ENCODE measurements at regions not wholly inside any gene's neighbourhood (a gene's known extent, or its start where the extent isn't known, plus 50 kb on each side); places are given as distances from the start of the nearest gene placed in this dataset.
"Not testable (repeated sequence)": the region's sequence is repeated elsewhere in the genome, so short reads cannot be mapped to it uniquely, and the experiment has no call there.

- Histone ChIP-seq H2AFZ (ENCODE audit: low read length) (no peak overlapping the region), H3K27me3 (ENCODE audit: low read length) (peaks cover 75% of the 10 kb centered on the region), H4K20me1 (ENCODE audit: low read length) (no peaks in the 10 kb centered on the region), H3K4me1 (ENCODE audit: insufficient read depth, low read length) (no peaks in the 10 kb centered on the region), H3K4me3 (ENCODE audit: low read length) (no peak overlapping the region), H3K9me3 (ENCODE audit: low read length) (no peaks in the 10 kb centered on the region), H3K27ac (ENCODE audit: low read length) (no peak overlapping the region), H3K36me3 (ENCODE audit: low read depth, low read length) (no peaks in the 10 kb centered on the region), H3K4me2 (ENCODE audit: low read length) (no peak overlapping the region), H3F3A (ENCODE audit: low read length, unreplicated experiment) (no peaks in the 10 kb centered on the region), H3K9ac (ENCODE audit: low read length) (no peak overlapping the region), H3K79me2 (ENCODE audit: low read length) (no peaks in the 10 kb centered on the region), H3K9me2 (replicated peaks; ENCODE audit: low read length) (no peaks in the 10 kb centered on the region)
- ATAC-seq (no peak), DNase-seq (no peak)
- ChIA-PET CTCF (no interaction called here), POLR2A (ENCODE audit: unreplicated experiment) (no interaction called here)
- no TSS peak for BruUV-seq (replicated peaks)
- TF ChIP-seq EZH2phosphoT487 (IDR thresholded peaks at IDR 0.05; ENCODE audit: borderline replicate concordance, low read length) = no peak
- TF ChIP-seq EZH2 (IDR thresholded peaks at IDR 0.05; ENCODE audit: low read length, unreplicated experiment) = no peak
- TF ChIP-seq CTCF (conservative IDR thresholded peaks at IDR 0.05; ENCODE audit: low read depth, low read length) = no peak
- intact Hi-C loops (cut with micrococcal nuclease) = no loop called here
These were observed 263.4 kb downstream of the NPHP4 start for GRCh38 chr1:5728663-5729355.

GRCh38 chr1:5727871-5728643 is 264.2 kb downstream of the NPHP4 start:
- peaks cover 75% of the 10 kb centered on the region for H3K27me3 ChIP-seq (ENCODE audit: low read length)
- H3K9me3 ChIP-seq (ENCODE audit: low read length) = no peaks in the 10 kb centered on the region
- no peaks in the 10 kb centered on the region for H3F3A ChIP-seq (ENCODE audit: low read length, unreplicated experiment)
- H3K36me3 ChIP-seq (ENCODE audit: low read depth, low read length) = no peaks in the 10 kb centered on the region
- no peak for TF ChIP-seq EZH2phosphoT487 (IDR thresholded peaks at IDR 0.05; ENCODE audit: borderline replicate concordance, low read length)
- TF ChIP-seq CTCF (conservative IDR thresholded peaks at IDR 0.05; ENCODE audit: low read depth, low read length) = no peak
- TF ChIP-seq EZH2 (IDR thresholded peaks at IDR 0.05; ENCODE audit: low read length, unreplicated experiment) = no peak
- no peak overlapping the region for H2AFZ ChIP-seq (ENCODE audit: low read length)
- no peak overlapping the region for H3K9ac ChIP-seq (ENCODE audit: low read length)
- no peak overlapping the region for H3K4me3 ChIP-seq (ENCODE audit: low read length)
- H3K4me1 ChIP-seq (ENCODE audit: insufficient read depth, low read length) = no peaks in the 10 kb centered on the region
- H3K9me2 ChIP-seq (replicated peaks; ENCODE audit: low read length) = no peaks in the 10 kb centered on the region
- POLR2A ChIA-PET (ENCODE audit: unreplicated experiment) = no interaction called here
- H3K4me2 ChIP-seq (ENCODE audit: low read length) = no peak overlapping the region
- intact Hi-C loops (cut with micrococcal nuclease) = no loop called here
- DNase-seq (no peak), ATAC-seq (no peak)
- H3K27ac ChIP-seq (ENCODE audit: low read length) = no peak overlapping the region
- BruUV-seq (replicated peaks) = no TSS peak
- CTCF ChIA-PET = no interaction called here
- H3K79me2 ChIP-seq (ENCODE audit: low read length) = no peaks in the 10 kb centered on the region
- H4K20me1 ChIP-seq (ENCODE audit: low read length) = no peaks in the 10 kb centered on the region

GRCh38 chr1:5727191-5727590 is 265.0 kb downstream of the NPHP4 start:
- intact Hi-C loops (cut with micrococcal nuclease) = no loop called here
- H3K79me2 ChIP-seq (ENCODE audit: low read length) = no peaks in the 10 kb centered on the region
- no peaks in the 10 kb centered on the region for H3K36me3 ChIP-seq (ENCODE audit: low read depth, low read length)
- POLR2A ChIA-PET (ENCODE audit: unreplicated experiment) = no interaction called here
- peaks cover 75% of the 10 kb centered on the region for H3K27me3 ChIP-seq (ENCODE audit: low read length)
- H2AFZ ChIP-seq (ENCODE audit: low read length) = no peak overlapping the region
- no peak overlapping the region for H3K27ac ChIP-seq (ENCODE audit: low read length)
- H3K9me2 ChIP-seq (replicated peaks; ENCODE audit: low read length) = no peaks in the 10 kb centered on the region
- H3K9ac ChIP-seq (ENCODE audit: low read length) = no peak overlapping the region
- no peak overlapping the region for H3K4me2 ChIP-seq (ENCODE audit: low read length)
- TF ChIP-seq EZH2 (IDR thresholded peaks at IDR 0.05; ENCODE audit: low read length, unreplicated experiment) = no peak
- TF ChIP-seq EZH2phosphoT487 (IDR thresholded peaks at IDR 0.05; ENCODE audit: borderline replicate concordance, low read length) = no peak
- no peak for TF ChIP-seq CTCF (conservative IDR thresholded peaks at IDR 0.05; ENCODE audit: low read depth, low read length)
- no peaks in the 10 kb centered on the region for H3K9me3 ChIP-seq (ENCODE audit: low read length)
- CTCF ChIA-PET = no interaction called here
- no TSS peak for BruUV-seq (replicated peaks)
- no peaks in the 10 kb centered on the region for H3F3A ChIP-seq (ENCODE audit: low read length, unreplicated experiment)
- H4K20me1 ChIP-seq (ENCODE audit: low read length) = no peaks in the 10 kb centered on the region
- DNase-seq (no peak), ATAC-seq (no peak)
- no peak overlapping the region for H3K4me3 ChIP-seq (ENCODE audit: low read length)
- H3K4me1 ChIP-seq (ENCODE audit: insufficient read depth, low read length) = no peaks in the 10 kb centered on the region

GRCh38 chr1:5726586-5727184 is 265.5 kb downstream of the NPHP4 start:
- CTCF ChIA-PET; POLR2A ChIA-PET (ENCODE audit: unreplicated experiment); H3K9me3 ChIP-seq (ENCODE audit: low read length); intact Hi-C loops (cut with micrococcal nuclease); H3K36me3 ChIP-seq (ENCODE audit: low read depth, low read length); H2AFZ ChIP-seq (ENCODE audit: low read length); DNase-seq; H3K9ac ChIP-seq (ENCODE audit: low read length); H3K9me2 ChIP-seq (replicated peaks; ENCODE audit: low read length); H3K4me2 ChIP-seq (ENCODE audit: low read length); H3K27ac ChIP-seq (ENCODE audit: low read length); H4K20me1 ChIP-seq (ENCODE audit: low read length); H3K79me2 ChIP-seq (ENCODE audit: low read length); H3K4me3 ChIP-seq (ENCODE audit: low read length); ATAC-seq; BruUV-seq (replicated peaks); H3K4me1 ChIP-seq (ENCODE audit: insufficient read depth, low read length); H3F3A ChIP-seq (ENCODE audit: low read length, unreplicated experiment): not testable (repeated sequence)
- peaks cover 75% of the 10 kb centered on the region for H3K27me3 ChIP-seq (ENCODE audit: low read length)
